RCC 7860 (cell line): ENCODE measurements at regions not wholly inside any gene's neighbourhood (a gene's known extent, or its start where the extent isn't known, plus 50 kb on each side); places are given as distances from the start of the nearest gene placed in this dataset.
A peak's percentile ranks its signal among the peaks of the same experiment; 100 is the strongest.

Experiments used
- DNase-seq: peaks from one replicate; pipeline ENCODE4 v3.0.0-alpha.2; 2015; ENCODE audit warnings: low spot score
- FAIRE-seq: peaks from 2 replicates; lab custom pipeline; 2012; peaks lifted over from hg19 to GRCh38; lab: Jason Lieb, UNC

DNA sequence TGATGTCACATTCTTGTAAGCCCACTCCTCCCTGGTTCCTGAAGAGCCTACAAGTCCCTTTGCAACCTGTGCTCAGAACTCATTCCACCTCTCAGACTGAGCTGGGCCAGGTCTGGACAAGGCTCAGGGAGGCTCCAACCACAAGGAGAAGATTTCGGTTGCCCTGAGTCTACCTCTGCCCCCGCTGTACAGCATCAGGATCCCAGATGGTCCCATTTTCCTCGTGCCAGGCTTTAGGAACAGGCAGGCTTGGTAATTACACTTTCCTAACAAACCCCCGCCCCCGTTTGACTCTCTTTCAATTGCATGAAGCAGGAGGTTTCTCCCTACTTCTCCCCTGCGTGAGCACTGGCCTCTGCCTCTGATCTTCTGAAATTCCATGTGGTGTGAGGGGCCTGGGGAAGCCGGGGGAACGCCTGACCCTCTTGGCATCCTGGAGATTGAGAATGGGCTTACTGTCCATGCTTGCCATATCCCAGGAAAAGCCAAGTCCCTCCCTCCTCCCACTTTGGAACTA is 86.9 kb upstream of the CTNNA1 start:
- FAIRE-seq (no peak), DNase-seq (no peak)

DNA sequence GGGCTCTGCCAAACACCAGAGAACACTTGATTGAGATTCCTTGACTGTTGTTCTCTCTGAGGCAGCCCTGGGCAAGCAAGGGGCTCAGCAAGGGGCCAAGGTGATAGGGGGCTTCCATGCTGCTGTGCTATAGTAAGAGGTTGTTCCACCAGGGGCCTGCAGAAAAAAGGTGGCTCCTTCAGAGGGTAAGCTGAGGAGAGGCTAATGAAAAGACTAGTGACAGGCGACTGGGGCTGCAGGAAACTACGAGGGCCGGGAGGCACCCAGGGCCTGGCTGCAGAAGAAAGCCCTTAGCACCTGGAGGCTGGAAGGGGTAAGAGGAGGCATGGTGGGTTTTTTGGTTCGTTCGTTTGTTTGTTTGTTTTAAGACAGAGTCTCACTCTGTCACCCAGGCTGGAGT is 88.0 kb upstream of the CTNNA1 start:
- FAIRE-seq (no peak), DNase-seq (no peak)

DNA sequence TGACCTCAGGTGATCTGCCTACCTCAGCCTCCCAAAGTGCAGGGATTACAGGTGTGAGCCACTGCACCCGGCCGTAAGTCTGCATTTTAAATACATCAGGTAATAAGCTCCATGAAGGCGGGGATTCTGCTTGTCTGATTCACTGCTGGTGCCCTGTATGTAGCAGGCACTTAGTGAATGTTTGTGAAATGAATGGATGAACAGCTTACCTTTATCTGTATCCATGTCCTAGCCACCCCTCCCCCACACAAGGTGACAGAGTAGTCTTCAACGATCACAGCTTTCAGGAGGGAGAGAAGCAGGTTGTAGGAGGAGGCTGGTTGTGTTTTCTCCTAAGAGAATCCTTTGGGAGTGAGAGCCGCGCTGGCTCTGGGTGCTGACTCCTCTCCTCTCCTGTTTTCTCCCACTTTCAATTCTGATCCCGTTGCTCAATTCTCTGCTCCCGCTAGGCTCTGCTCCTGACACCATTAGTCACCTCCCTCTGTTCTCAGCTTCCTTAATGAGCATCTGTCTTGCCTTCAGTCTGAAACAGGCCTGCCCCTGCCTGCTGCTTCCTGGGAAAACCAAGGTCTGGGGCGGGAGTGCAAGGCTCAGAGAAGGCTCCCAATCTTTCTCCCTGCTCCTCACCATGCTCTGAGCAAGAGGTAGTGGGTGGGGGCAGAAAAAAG is 88.8 kb upstream of the CTNNA1 start:
- DNase-seq (no peak), FAIRE-seq (no peak)

DNA sequence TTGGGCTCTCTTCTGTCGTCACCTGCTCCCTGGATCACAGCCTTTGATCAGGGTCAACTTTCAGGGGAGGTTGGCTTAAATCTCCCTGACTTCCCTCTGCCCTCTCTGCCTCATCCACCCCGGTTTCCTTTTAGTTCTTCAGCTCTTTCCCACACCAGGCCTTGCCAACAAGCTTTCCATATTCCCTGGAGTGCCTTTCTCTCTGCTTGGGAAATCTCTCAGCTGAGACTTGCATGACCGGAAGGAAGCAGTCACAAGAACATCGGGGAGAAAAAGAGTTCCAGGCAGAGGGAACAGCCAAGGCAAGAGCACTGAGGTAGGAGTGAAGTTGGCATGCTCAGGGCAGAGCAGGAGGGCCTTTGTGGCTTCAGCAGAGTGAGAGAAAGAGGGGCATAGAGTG is 88.4 kb upstream of the HSPA9 start:
- no peak for FAIRE-seq
- DNase-seq, result no peak

DNA sequence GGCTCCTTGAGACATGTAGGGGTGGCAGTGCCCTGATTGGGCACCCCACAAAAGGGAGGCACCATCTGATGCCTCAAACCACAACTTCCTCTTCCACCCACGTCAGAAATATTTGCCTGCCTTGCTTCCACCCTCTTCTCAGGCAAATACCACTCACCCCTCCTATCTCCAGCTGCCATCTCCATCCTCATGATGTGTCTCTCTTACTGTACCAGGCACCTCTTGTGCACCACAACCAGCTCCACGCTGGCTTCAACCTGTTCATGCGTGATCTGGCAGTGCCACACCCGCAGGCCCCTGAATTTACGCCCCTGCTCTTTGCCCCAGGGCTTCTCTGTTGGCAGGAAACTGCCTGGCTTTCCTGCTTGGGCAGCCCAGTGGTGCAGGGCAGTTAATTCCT is 87.8 kb upstream of the HSPA9 start:
- no peak for DNase-seq

DNA sequence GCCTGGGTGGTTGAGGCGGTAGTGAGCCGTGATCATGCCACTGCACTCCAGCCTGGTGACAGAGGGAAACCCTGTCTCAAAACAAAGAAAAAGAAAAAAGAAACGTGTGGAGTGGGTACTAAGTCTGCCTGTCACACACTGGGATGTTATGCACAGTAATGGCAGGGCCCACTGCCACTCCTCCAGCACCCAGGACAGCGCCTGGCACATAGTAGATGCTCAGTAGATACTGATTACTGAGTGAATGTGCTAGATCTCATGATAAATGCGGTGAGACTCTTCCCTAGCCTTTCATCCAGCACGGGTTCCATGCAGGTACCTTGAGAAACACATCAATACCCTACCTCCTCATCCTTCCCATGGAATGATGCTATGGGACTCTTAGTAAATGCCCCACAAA is 87.4 kb upstream of the HSPA9 start:
- FAIRE-seq (no peak), DNase-seq (no peak)

More for the DNA sequence above, 87.8 kb upstream of the HSPA9 start:
- no peak for FAIRE-seq

DNA sequence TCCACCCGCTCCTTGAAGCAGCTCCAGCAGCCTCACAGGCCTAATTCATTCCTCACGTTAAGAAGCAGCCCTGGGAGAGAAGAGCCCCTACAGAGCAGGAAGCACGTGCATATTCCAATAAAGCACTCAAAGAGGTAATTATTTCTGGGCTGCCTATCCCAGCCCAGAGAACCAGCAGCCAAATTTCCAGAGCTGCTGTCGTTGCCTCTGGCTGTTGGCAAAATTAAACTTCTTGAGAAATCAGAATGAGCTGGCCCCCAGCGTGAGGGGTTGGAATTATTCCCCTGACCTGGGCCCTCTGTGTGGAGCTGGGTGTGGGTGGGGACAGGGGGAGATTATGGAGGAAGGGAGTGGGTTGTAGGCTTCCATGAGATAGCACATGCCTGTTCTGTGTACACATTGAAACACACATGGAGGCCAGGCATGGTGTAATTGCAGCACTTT is 86.8 kb upstream of the HSPA9 start:
- FAIRE-seq, result no peak
- no peak for DNase-seq

DNA sequence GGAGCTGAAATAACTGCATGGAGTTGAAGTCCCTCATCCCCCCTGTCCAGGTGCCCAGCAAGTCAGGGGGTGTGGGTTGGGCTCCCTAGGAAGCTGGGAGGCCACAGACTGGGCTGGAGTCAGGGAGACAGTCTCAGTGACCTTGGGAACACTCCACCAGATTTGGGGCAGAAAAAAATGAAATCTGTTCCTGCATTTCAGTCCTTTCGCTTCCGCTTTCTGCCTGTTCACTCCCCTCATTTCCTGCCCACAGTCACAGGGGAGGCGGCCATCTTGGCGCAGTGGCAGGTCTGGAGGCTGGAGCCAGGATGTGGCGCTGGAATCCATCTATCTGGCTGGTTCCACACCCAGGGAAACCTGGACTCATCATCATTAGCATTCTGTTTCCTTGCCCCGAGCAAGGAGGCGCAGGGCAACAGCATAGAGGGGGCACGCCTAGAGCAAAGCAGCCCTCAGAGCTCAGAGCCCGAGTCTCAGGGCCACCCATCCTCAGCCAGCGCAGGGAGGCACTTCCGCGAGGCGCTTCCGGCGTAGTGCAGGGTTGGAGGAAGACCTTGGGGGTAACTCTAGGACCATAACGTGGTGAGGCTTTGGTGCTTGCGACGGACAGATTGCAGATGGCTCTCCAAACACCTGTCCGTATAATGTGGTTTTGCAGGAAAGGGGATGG is 86.2 kb upstream of the HSPA9 start:
- DNase-seq (no peak), FAIRE-seq (no peak)

DNA sequence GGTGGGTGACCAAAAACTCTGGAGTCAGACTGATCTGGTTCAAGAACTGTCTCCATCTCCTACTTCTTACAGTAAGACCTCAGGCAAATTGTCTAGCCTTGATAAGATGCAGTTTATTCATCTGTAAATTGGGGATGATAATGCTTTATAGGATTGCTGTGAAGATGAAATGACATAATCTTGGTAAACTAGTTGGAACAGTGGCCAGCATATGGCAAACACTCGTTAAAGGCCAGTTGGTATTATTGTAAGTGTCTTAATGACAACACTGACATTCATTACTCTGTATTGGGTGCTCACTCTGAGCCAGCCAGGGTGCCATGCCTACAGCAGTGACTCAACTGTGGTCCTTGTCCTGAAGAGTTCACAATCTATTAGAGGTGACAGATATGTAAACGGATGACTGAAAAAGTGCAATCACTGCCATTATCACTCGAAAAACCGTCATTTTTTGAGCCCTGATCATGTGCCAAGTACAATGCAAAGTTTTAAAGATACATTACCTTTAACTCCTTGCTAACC is 84.9 kb upstream of the HSPA9 start:
- DNase-seq (no peak), FAIRE-seq (no peak)

DNA sequence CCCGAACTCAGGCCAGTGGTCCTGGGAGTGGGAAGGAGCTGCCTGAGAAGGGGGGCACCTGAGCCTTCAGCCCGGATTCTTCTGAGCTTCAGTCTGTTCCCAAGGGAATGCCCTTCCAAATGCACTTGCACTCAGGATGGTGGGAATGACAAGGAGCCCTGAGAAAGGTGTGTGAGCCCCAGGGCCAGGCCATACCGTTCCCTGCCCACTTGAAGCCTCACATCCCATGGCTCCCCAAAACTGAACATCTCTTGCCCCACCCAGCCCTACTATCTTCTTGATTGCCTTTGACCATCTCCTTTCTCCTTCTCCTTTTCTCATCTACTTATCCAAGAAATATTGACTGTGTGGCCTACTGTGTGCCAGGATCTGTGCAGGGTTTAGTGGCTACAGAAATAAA is 84.4 kb upstream of the HSPA9 start:
- no peak for DNase-seq

DNA sequence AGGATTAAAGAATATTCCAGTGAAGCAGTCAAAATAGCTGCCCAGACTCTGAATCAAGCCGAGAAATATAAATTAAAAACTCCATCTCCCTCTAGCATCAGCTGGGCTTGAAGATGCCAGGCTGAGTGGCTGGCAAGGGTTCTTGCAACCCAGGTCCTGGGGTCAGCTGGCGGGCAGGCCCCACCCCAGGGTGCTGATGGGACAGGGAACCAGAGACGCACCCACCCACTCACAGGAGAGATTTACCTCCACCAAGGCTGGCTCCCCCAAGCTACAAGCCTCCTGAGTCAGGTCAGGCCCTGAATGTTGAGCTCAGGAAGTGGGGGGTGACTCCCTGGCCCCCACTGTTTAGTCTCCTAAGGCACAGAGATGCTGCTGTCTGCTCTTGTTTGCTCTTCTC is 83.9 kb upstream of the HSPA9 start:
- DNase-seq (no peak), FAIRE-seq (no peak)

More for the DNA sequence above, 84.4 kb upstream of the HSPA9 start:
- no peak for FAIRE-seq

DNA sequence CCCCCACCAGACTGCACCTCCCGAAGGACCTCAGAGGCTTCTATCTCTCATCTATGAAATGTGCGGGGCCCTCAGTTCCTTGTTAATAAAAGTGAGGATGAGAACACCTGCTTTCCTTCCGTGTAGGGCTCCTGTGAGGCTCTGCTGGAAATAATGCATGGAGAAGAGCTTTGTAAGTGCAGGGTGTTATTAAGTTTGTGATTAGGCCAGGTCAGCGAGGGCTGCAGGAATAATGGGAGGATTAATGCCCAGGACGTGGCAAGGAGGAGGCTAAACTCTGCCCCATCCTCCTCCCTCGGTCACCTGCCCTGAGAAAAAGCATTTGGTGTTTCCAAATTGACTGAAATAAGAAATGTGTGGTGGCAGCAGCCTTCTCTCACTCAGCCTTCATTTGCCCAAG is 83.5 kb upstream of the HSPA9 start:
- DNase-seq (no peak), FAIRE-seq (no peak)

DNA sequence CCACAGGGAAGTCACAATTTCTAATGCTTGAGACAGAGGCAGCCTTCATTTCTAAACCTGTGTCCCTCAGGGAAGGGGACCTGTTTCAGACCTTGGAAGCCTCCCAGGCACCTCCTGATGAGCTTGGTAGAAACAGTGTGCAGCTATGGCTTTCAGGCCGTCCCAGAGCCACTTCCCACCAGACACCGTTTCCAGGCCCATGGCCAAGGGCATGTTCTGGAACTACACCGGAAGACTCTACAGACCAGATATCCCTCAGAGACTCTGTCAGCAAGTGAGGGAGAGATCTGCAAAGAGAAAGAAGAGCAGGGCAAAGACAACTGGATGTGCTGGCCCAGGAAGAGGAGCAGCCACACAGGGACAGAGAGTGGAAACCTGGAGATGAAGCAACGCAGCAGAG is 82.2 kb upstream of the HSPA9 start:
- DNase-seq, result no peak
- no peak for FAIRE-seq

DNA sequence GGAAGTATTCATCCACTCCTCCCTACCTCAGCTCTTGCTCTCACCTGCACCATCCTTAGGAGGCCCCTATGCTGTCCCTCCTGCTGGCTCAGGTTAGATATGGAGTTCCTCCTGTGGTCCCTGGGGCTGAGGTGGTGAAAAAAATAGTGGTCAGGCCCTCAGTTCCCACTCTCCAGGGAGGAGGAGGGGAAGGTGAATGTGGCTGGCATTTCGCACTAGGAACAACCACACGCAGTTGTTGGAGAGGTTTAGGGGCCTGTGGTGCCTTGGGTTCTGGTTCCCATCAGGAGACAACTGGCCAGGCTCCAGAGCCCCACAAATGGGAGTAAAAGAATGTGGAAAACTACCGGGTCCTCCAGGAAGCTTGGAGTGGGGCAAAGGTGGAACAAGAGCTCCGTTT is 81.7 kb upstream of the HSPA9 start:
- FAIRE-seq (no peak), DNase-seq (no peak)

DNA sequence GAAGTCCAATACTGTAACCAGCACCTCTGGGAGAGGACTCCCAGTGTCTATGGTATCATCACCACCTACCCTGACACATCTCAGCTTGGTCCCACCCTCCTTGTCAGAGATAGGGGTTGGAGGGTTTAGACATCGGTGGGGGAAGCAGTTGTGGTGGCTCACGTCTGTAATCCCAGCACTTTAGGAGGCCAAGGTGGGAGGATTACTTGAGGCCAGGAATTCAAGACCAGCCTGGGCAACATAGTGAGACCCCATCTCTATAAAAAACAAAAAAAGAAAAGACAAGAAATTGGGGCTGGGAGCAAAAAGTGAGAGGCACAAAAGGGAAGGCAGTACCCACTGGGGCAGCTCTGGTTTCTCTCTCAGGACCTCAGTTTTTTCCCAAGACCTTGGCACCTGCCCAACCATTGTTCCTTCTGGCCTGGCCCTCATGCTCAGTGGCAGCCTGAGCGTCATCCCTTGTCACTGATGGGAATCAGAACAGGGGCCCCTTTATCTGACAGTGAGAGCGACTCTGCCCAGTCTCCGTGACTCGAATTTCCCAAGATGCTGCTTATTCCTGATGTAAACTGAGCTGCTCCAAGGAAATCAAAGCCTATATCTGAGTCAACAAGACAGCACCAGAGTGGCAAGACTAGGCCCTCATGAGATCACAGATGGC is 80.5 kb upstream of the HSPA9 start:
- DNase-seq (no peak), FAIRE-seq (no peak)

DNA sequence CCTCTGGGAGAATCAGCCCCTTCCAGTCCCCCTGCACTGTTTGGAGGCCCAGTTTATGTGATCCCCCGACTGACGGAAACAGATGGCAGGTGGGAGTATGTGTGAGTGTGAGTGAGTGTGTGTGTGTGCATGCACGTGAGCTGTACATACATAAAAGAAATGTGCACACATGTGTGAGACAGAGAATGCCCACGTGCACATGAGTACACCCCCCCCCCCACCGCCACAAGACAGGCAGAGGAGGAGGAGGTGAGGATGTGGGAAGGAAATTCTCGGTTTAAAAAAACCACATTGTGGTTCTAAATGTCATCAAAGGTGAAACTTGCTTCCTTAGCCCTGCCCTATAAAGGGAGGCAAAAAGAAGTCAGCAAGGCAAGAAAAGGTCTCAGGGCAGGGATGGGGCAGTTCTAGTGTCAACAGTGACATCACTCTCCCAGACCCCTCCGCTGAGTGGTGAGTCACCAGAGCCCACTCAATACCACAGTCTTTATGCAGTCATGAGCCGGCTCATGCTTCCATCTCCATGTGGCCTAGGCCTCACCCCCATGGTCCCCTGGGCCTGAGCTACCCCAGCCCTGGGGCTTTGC is 79.2 kb upstream of the HSPA9 start:
- DNase-seq (peak; percentile 93), FAIRE-seq (peak; percentile 85)

DNA sequence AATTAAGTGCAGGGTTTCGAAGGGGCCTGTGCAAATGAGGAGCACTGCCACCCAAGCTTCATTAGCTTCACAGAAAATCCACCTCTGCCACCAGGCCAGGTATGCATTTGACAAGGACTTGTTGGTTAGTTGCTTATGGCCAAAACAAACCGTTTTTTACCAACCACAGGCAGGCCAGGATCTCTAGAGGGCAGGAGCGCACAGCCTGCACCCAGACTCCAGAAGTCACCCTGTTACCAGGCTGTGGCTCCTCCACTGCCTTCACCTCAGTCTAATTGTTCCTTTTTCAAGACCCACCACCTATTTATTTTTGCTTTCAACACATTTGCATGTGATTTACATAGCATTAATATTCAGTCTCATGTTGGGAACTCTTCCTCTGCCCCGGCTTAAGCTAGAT is 78.3 kb upstream of the HSPA9 start:
- no peak for DNase-seq

DNA sequence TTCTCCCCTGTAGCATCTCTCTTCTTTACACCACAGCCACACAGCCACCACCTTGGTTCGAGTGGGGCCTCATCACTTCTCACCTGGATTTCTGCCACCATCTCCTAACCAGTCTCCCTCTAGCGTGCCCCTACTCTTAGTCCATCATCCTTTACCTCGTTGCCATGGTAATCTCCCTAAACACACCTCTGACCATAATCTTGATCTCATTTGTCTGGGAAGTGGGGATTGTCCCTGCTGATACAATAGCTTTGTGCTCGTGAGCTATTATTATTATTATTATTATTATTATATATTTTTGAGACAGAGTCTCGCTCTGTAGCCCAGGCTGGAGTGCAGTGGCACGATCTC is 76.5 kb upstream of the HSPA9 start:
- FAIRE-seq, result no peak
- DNase-seq, result no peak

More for the DNA sequence above, 78.3 kb upstream of the HSPA9 start:
- no peak for FAIRE-seq

DNA sequence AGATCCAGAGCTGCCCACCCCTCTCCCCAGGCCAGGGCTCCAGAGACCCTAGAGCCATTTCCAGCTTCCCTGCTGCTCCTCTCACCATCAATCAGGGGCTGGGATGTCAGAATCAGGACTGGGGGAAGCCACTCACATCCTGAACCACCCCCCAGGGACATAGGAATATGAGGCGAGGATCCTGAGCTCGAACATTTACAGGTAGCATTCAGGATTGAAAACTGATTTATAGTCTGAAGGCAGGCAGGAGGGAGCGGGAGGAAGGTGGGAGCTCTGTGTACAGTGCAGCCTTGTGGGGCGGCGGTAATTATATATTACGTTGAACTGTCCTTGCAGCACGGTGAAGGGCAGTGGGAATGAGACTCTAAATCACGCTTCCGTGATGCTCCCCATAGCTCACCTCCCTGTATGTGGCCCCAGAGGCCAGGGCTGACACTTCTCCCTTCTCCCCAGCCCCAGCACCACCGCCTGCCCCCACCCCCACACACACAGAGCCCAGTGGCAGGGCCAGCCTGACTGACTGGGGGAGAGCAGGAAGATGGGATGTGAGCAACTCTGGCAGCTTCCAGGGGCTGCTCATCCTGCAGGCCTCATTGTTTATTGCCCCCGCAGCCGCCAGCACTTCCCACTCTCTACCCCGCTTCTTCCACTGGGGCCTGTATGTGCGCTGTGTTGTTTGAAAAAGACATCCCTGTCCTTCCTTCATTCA is 76.0 kb upstream of the HSPA9 start:
- FAIRE-seq (no peak), DNase-seq (no peak)

DNA sequence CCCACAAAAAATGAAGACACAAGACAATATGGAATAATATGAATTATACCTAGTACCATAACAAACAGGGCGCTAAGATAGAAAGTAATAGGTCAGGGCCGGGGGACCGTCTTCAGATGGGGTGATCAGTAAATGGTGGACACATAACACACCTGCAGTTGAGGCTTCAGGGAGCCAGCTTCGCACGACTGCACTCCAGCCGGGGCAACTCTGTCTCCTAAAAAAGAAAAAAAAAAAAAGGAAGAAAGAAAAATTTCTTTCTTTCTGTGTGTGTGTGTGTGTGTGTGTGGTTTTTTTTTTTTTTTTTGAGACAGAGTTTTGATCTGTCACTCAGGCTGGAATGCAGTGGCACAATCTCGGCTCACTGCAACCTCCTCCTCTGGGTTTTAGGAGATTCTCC is 75.0 kb upstream of the HSPA9 start:
- DNase-seq, result no peak
- FAIRE-seq, result no peak

DNA sequence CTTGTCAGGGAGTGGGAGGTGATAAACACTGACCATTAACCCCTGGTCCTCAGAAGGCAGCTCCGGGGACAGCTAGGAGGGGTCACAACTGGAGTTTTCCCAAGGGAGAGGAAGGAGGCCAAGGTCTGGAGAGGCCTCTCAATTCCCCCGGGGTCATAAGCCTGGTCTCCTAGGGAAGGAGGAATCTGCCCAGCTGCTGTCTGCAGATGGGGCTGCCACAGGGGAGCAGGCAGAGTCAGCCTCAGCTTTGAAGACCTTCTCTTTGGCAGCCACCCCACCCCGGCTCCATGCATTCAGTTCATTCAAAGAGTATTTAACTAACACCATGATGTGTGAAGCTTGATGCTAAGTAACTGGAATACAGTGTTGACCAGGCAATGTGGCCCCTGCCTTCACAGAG is 74.6 kb upstream of the HSPA9 start:
- DNase-seq (no peak), FAIRE-seq (no peak)
